NCI-H345 (cell line): ENCODE measurements at regions not wholly inside any gene's neighbourhood (a gene's known extent, or its start where the extent isn't known, plus 50 kb on each side); places are given as distances from the start of the nearest gene placed in this dataset.

Source experiments
- DNase-seq: peaks from one replicate; lab custom pipeline; 2025; lab: John Stamatoyannopoulos, UW

- DNase-seq = no peak
These were observed 144.6 kb upstream of the MAP9 start for GRCh38 chr4:155521382-155521781.

GRCh38 chr4:155515444-155516075, 138.8 kb upstream of the MAP9 start:
- no peak for DNase-seq

GRCh38 chr4:155514628-155515027, 137.9 kb upstream of the MAP9 start:
- DNase-seq = no peak

GRCh38 chr4:155512817-155513216, 136.1 kb upstream of the MAP9 start:
- no peak for DNase-seq

- no peak for DNase-seq
These were observed 135.3 kb upstream of the MAP9 start for GRCh38 chr4:155512046-155512445.

GRCh38 chr4:155510771-155511170, 134.0 kb upstream of the MAP9 start:
- no peak for DNase-seq

- no peak for DNase-seq
These were observed 132.8 kb upstream of the MAP9 start for GRCh38 chr4:155509555-155509954.

GRCh38 chr4:155506745-155507144, 130.0 kb upstream of the MAP9 start:
- DNase-seq = no peak

- no peak for DNase-seq
These were observed 128.6 kb upstream of the MAP9 start for GRCh38 chr4:155505321-155505720.

GRCh38 chr4:155497306-155497705, 120.5 kb upstream of the MAP9 start:
- no peak for DNase-seq

GRCh38 chr4:155496294-155496626, 119.5 kb upstream of the MAP9 start:
- no peak for DNase-seq

GRCh38 chr4:155495572-155496293, 119.0 kb upstream of the MAP9 start:
- DNase-seq = no peak

GRCh38 chr4:155494037-155494718, 117.4 kb upstream of the MAP9 start:
- DNase-seq = no peak

- DNase-seq = no peak
These were observed 114.8 kb upstream of the MAP9 start for GRCh38 chr4:155491336-155492120.

- DNase-seq = no peak
These were observed 112.5 kb upstream of the MAP9 start for GRCh38 chr4:155489271-155489670.

- DNase-seq = no peak
These were observed 111.9 kb upstream of the MAP9 start for GRCh38 chr4:155488691-155489090.

GRCh38 chr4:155487210-155487609, 110.4 kb upstream of the MAP9 start:
- no peak for DNase-seq

GRCh38 chr4:155481150-155481549, 104.4 kb upstream of the MAP9 start:
- DNase-seq = no peak

GRCh38 chr4:155479835-155480234, 103.1 kb upstream of the MAP9 start:
- no peak for DNase-seq

GRCh38 chr4:155478336-155478835, 101.6 kb upstream of the MAP9 start:
- no peak for DNase-seq

GRCh38 chr4:155474758-155475157, 98.0 kb upstream of the MAP9 start:
- no peak for DNase-seq

- no peak for DNase-seq
These were observed 96.8 kb upstream of the MAP9 start for GRCh38 chr4:155473420-155474095.
